DOHH2 (cell line): ENCODE measurements at regions not wholly inside any gene's neighbourhood (a gene's known extent, or its start where the extent isn't known, plus 50 kb on each side); places are given as distances from the start of the nearest gene placed in this dataset.

Experiments
- EZH2phosphoT487 ChIP-seq: fragments of 200-600 bp; sonication (generic); IDR thresholded peaks from 2 replicates; pipeline ENCODE4 v1.6.1; 2017; ENCODE audit warnings: borderline replicate concordance, mild to moderate bottlenecking, antibody characterized with exemption, low read length, moderate library complexity, mixed read lengths
- TF ChIP-seq, protein P1 (sequence below): fragments of 200-600 bp; sonication (generic); IDR thresholded peaks from one replicate; pipeline ENCODE4 v1.5.1; 2014; ENCODE audit warnings: antibody characterized with exemption, mild to moderate bottlenecking, low read depth, low read length; ENCODE audit not compliant: poor library complexity, severe bottlenecking

DNA sequence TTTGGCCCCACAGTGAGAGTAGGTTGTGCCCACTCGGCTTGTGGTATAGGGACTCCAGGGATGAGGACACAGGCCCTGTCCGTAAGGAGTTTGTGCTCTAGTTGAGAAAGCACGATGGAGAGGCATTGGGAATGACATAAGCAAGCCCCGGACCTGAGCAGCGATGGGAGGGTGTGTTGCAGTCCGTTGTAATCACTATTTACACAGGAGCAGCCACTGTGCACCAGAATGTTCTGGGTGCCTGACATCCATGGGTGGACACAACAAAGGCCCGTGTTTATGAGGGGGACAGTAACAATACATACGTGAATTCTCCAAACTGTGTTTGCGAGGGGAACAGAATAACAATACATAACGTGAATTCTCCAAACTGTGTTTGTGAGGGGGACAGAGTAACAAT, 86.8 kb downstream of the NPIPB11 start:
- TF ChIP-seq, protein P1, sequence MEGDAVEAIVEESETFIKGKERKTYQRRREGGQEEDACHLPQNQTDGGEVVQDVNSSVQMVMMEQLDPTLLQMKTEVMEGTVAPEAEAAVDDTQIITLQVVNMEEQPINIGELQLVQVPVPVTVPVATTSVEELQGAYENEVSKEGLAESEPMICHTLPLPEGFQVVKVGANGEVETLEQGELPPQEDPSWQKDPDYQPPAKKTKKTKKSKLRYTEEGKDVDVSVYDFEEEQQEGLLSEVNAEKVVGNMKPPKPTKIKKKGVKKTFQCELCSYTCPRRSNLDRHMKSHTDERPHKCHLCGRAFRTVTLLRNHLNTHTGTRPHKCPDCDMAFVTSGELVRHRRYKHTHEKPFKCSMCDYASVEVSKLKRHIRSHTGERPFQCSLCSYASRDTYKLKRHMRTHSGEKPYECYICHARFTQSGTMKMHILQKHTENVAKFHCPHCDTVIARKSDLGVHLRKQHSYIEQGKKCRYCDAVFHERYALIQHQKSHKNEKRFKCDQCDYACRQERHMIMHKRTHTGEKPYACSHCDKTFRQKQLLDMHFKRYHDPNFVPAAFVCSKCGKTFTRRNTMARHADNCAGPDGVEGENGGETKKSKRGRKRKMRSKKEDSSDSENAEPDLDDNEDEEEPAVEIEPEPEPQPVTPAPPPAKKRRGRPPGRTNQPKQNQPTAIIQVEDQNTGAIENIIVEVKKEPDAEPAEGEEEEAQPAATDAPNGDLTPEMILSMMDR: no peak
- TF ChIP-seq EZH2phosphoT487: no peak
